H1 (cell line): ENCODE measurements at regions not wholly inside any gene's neighbourhood (a gene's known extent, or its start where the extent isn't known, plus 50 kb on each side); places are given as distances from the start of the nearest gene placed in this dataset.

Experiments used
- CTCF ChIA-PET: fragments of 300-600 bp; sonication (Branson Sonifier 250); formaldehyde crosslinking; loops from one replicate; lab custom pipeline; 2021; ENCODE audit not compliant: partially characterized antibody; lab: Charles Lee
- POLR2A ChIA-PET: fragments of 300-600 bp; sonication (Branson Sonifier 250); formaldehyde crosslinking; loops from one replicate; lab custom pipeline; 2021; ENCODE audit warnings: inconsistent platforms; ENCODE audit not compliant: partially characterized antibody; lab: Charles Lee
- DNase-seq, 2 experiments: peaks; one replicate each; pipeline versions ENCODE4 v3.0.0 to v3.0.0-alpha.2; 2010 to 2022; ENCODE audit warnings: low spot score in 2 of 2, low read depth in 1 of 2, mixed read lengths in 1 of 2
- FAIRE-seq: peaks from 2 replicates; lab custom pipeline; 2011; peaks lifted over from hg19 to GRCh38; lab: Jason Lieb, UNC
- H2AFZ ChIP-seq: 2 replicates; pipeline ENCODE4 v1.8.1; 2012; ENCODE audit warnings: low read length, inconsistent platforms
- H2AK5ac ChIP-seq: 2 replicates; pipeline ENCODE4 v1.6.1; 2013; ENCODE audit warnings: low read depth, low read length
- H2BK120ac ChIP-seq: replicated peaks from 2 replicates; pipeline ENCODE3; 2013; ENCODE audit warnings: low read depth, low read length, inconsistent platforms
- H2BK12ac ChIP-seq: 2 replicates; pipeline ENCODE4 v1.6.1; 2013; ENCODE audit warnings: low read depth, low read length
- H2BK15ac ChIP-seq: 2 replicates; pipeline ENCODE4 v1.6.1; 2013; ENCODE audit warnings: low read length
- H2BK20ac ChIP-seq: 2 replicates; pipeline ENCODE4 v1.6.1; 2013; ENCODE audit warnings: low read length
- H2BK5ac ChIP-seq: 2 replicates; pipeline ENCODE4 v1.6.1; 2013; ENCODE audit warnings: low read depth, low read length
- H3K14ac ChIP-seq: 2 replicates; pipeline ENCODE4 v1.6.1; 2013; ENCODE audit warnings: inconsistent platforms; ENCODE audit not compliant: insufficient read length
- H3K18ac ChIP-seq: 2 replicates; pipeline ENCODE4 v1.6.1; 2013; ENCODE audit warnings: low read length; ENCODE audit errors: extremely low read depth
- H3K23ac ChIP-seq: 2 replicates; pipeline ENCODE4 v1.6.1; 2013; ENCODE audit warnings: inconsistent platforms; ENCODE audit not compliant: insufficient read length
- H3K23me2 ChIP-seq: 2 replicates; pipeline ENCODE4 v1.6.1; 2013; ENCODE audit warnings: low read depth, low read length
- H3K27ac ChIP-seq: 2 replicates; pipeline ENCODE4 v1.6.1; 2011; ENCODE audit warnings: low read depth, low read length, inconsistent platforms
- H3K27me3 ChIP-seq, 4 experiments: replicated peaks in 1 of 4; 1 replicate in 1 of 4; 2 replicates in 3 of 4; pipeline versions ENCODE4 v1.6.1 to v1.8.1; 2011 to 2013; ENCODE audit warnings: low read length in 3 of 4, mild to moderate bottlenecking in 3 of 4, inconsistent platforms in 2 of 4, mixed read lengths in 2 of 4, moderate library complexity in 1 of 4; ENCODE audit not compliant: control insufficient read depth in 3 of 4, insufficient read depth in 3 of 4; ENCODE audit errors: extremely low read depth in 1 of 4
- H3K36me3 ChIP-seq, 4 experiments: 2 replicates each; pipeline versions ENCODE4 v1.6.1 to v1.8.1; 2011 to 2013; ENCODE audit warnings: mild to moderate bottlenecking in 4 of 4, low read length in 3 of 4, moderate library complexity in 2 of 4, control low read depth in 1 of 4, inconsistent platforms in 1 of 4; ENCODE audit not compliant: insufficient read depth in 4 of 4, control insufficient read depth in 2 of 4
- H3K4ac ChIP-seq: replicated peaks from 2 replicates; pipeline ENCODE3; 2013; ENCODE audit warnings: low read length, low read depth, mixed read lengths, inconsistent platforms; ENCODE audit not compliant: insufficient read length
- H3K4me1 ChIP-seq, 4 experiments: replicated peaks in 1 of 4; 1 replicate in 1 of 4; 2 replicates in 3 of 4; pipeline versions ENCODE4 v1.6.1 to v1.8.1; 2011 to 2013; ENCODE audit warnings: low read length in 3 of 4, inconsistent platforms in 2 of 4, mixed read lengths in 1 of 4; ENCODE audit not compliant: insufficient read depth in 4 of 4, control insufficient read depth in 3 of 4
- H3K4me2 ChIP-seq, 2 experiments: 2 replicates each; pipeline versions ENCODE4 v1.6.1 to v1.8.1; 2011 to 2013; ENCODE audit warnings: low read depth in 2 of 2, low read length in 2 of 2, control low read depth in 1 of 2, inconsistent platforms in 1 of 2, mild to moderate bottlenecking in 1 of 2; ENCODE audit not compliant: insufficient read depth in 1 of 2
- H3K4me3 ChIP-seq, 4 experiments: fragments of 200-600, 300-600 bp in 1 of 4; sonication (generic), shearing (Covaris generic), sonication (Bioruptor Twin) in 1 of 4; 2 replicates each; pipeline versions ENCODE4 v1.5.1 to v1.8.1; 2011 to 2016; ENCODE audit warnings: low read length in 4 of 4, low read depth in 3 of 4, control low read depth in 2 of 4, inconsistent platforms in 2 of 4, mild to moderate bottlenecking in 2 of 4, mixed read lengths in 1 of 4, moderate library complexity in 1 of 4; ENCODE audit not compliant: insufficient read depth in 2 of 4; ENCODE audit errors: extremely low read depth in 1 of 4
- H3K56ac ChIP-seq: replicated peaks from 2 replicates; pipeline ENCODE3; 2013; ENCODE audit warnings: low read depth, mild to moderate bottlenecking, mixed read lengths, low read length, inconsistent platforms; ENCODE audit not compliant: insufficient read length
- H3K79me1 ChIP-seq: 2 replicates; pipeline ENCODE4 v1.6.1; 2013; ENCODE audit warnings: low read depth, low read length, control low read depth
- H3K79me2 ChIP-seq, 2 experiments: 2 replicates each; pipeline versions ENCODE4 v1.6.1 to v1.8.1; 2012 to 2013; ENCODE audit warnings: low read length in 2 of 2, mild to moderate bottlenecking in 2 of 2, inconsistent platforms in 1 of 2; ENCODE audit not compliant: insufficient read depth in 2 of 2, control insufficient read depth in 1 of 2
- H3K9ac ChIP-seq, 4 experiments: replicated peaks in 1 of 4; 1 replicate in 1 of 4; 2 replicates in 3 of 4; pipeline versions ENCODE4 v1.6.1 to v1.8.1; 2011 to 2013; ENCODE audit warnings: low read depth in 3 of 4, low read length in 3 of 4, control low read depth in 2 of 4, mild to moderate bottlenecking in 2 of 4, moderate library complexity in 2 of 4, inconsistent platforms in 1 of 4; ENCODE audit errors: extremely low read depth in 1 of 4
- H3K9me3 ChIP-seq, 2 experiments: 2 replicates each; pipeline versions ENCODE4 v1.6.1 to v1.8.1; 2012 to 2013; ENCODE audit warnings: mild to moderate bottlenecking in 2 of 2, moderate library complexity in 2 of 2, control low read depth in 1 of 2, inconsistent platforms in 1 of 2, low read depth in 1 of 2, low read length in 1 of 2, mixed read lengths in 1 of 2; ENCODE audit not compliant: insufficient read depth in 2 of 2
- H4K20me1 ChIP-seq, 2 experiments: replicated peaks in 1 of 2; 2 replicates each; pipeline versions ENCODE3 to v1.8.1; 2011 to 2013; ENCODE audit warnings: inconsistent platforms in 2 of 2, low read length in 2 of 2, mild to moderate bottlenecking in 1 of 2; ENCODE audit not compliant: insufficient read depth in 2 of 2, control insufficient read depth in 1 of 2
- H4K5ac ChIP-seq: 2 replicates; pipeline ENCODE4 v1.6.1; 2013; ENCODE audit warnings: low read length, low read depth, mixed read lengths, inconsistent platforms; ENCODE audit not compliant: insufficient read length
- H4K8ac ChIP-seq: 2 replicates; pipeline ENCODE4 v1.8.0; 2013; ENCODE audit warnings: mild to moderate bottlenecking, moderate library complexity, low read length, inconsistent platforms; ENCODE audit not compliant: insufficient read depth; ENCODE audit errors: extremely low read depth
- H4K91ac ChIP-seq: replicated peaks from 2 replicates; pipeline ENCODE3; 2013; ENCODE audit warnings: low read length, mixed read lengths, inconsistent platforms; ENCODE audit not compliant: insufficient read length
- ASH2L ChIP-seq: fragments of 200-600, 300-600 bp; sonication (generic); IDR thresholded peaks from one replicate; pipeline ENCODE4 v1.7.1; 2017; ENCODE audit warnings: low read length
- CEBPB ChIP-seq: IDR thresholded peaks from 2 replicates; pipeline ENCODE4 v1.6.1; 2012; ENCODE audit warnings: low read depth, low read length
- E2F6 ChIP-seq: IDR thresholded peaks from 2 replicates; pipeline ENCODE4 v1.6.1; 2012; ENCODE audit warnings: inconsistent platforms
- RAD21 ChIP-seq, 2 experiments: IDR thresholded peaks in 1 of 2; conservative IDR thresholded peaks in 1 of 2; 2 replicates each; pipeline ENCODE4 v1.6.1; 2011; ENCODE audit warnings: low read depth in 2 of 2, low read length in 2 of 2, improper control_type of control experiment in 1 of 2, inconsistent platforms in 1 of 2, mild to moderate bottlenecking in 1 of 2, moderate library complexity in 1 of 2
- RFX5 ChIP-seq: IDR thresholded peaks from 2 replicates; pipeline ENCODE4 v1.6.1; 2011; ENCODE audit warnings: low read depth, low read length, improper control_type of control experiment, borderline replicate concordance
- RNF2 ChIP-seq: fragments of 200-900, 300-1000 bp; sonication (generic); IDR thresholded peaks from 2 replicates; pipeline ENCODE4 v1.7.1; 2016; ENCODE audit warnings: borderline replicate concordance, low read depth, mild to moderate bottlenecking, antibody characterized with exemption, low read length; ENCODE audit not compliant: poor library complexity, severe bottlenecking; ENCODE audit errors: missing control alignments
- SAP30 ChIP-seq: fragments of 300-600 bp; sonication (generic); IDR thresholded peaks from 2 replicates; pipeline ENCODE4 v1.7.1; 2012; ENCODE audit warnings: low read length, moderate library complexity, mild to moderate bottlenecking, inconsistent platforms; ENCODE audit not compliant: insufficient read depth, insufficient replicate concordance
- SP2 ChIP-seq: IDR thresholded peaks from 2 replicates; pipeline ENCODE4 v1.6.1; 2012; ENCODE audit warnings: mild to moderate bottlenecking, low read length, inconsistent platforms
- SRF ChIP-seq: IDR thresholded peaks from 2 replicates; pipeline ENCODE4 v1.6.1; 2011; ENCODE audit warnings: mild to moderate bottlenecking, low read depth, low read length, moderate library complexity
- WGBS, 2 experiments: shearing (Covaris generic) in 1 of 2; methylation state at CpG; one replicate each; pipeline versions ENCODE4 v1.1.6 to v1.1.7; 2013 to 2015; ENCODE audit warnings: low lambda C conversion rate in 2 of 2, mixed read lengths in 2 of 2, inconsistent platforms in 1 of 2, low coverage in 1 of 2, missing lambda C conversion rate in 1 of 2; ENCODE audit not compliant: insufficient replicate concordance in 2 of 2, insufficient coverage in 1 of 2, insufficient read length in 1 of 2; ENCODE audit errors: extremely low coverage in 1 of 2, missing lambda C conversion rate in 1 of 2; 5-methylcytosine and 5-hydroxymethylcytosine counted together

GRCh38 chr4:158411269-158411668 is 110.4 kb upstream of the RXFP1 start:
- Histone ChIP-seq H3K56ac (no peak overlapping the region), H3K9ac (no peak overlapping the region), H3K27ac (no peak overlapping the region), H4K8ac (no peak overlapping the region), H3K18ac (no peak overlapping the region)
- FAIRE-seq = no peak
- no peak for TF ChIP-seq SRF
- TF ChIP-seq CEBPB = no peak
- TF ChIP-seq ASH2L = no peak
- no peak for TF ChIP-seq E2F6
- no peak for TF ChIP-seq RAD21 (IDR thresholded peaks at IDR 0.05 in 1 of 2, conservative IDR thresholded peaks at IDR 0.05 in 1 of 2; ENCODE audit: low read depth in 2 of 2, low read length in 2 of 2)
- no peak for TF ChIP-seq SP2
- no peak for TF ChIP-seq SAP30
- no peak for TF ChIP-seq RFX5
- no peak for TF ChIP-seq RNF2
- TF ChIP-seq, all 59 proteins: peak for 0
- no peak for DNase-seq
- H2BK120ac ChIP-seq = no peak overlapping the region
- H2BK12ac ChIP-seq = no peak overlapping the region
- H3K4me3 ChIP-seq = no peak overlapping the region
- no peak overlapping the region for H2BK15ac ChIP-seq
- H2AK5ac ChIP-seq = no peak overlapping the region
- H3K4me1 ChIP-seq = no peaks in the 10 kb centered on the region; a peak in 1 of 7 replicates
- no peaks in the 10 kb centered on the region for H3K79me1 ChIP-seq
- no peak overlapping the region for H3K4me2 ChIP-seq
- no peak overlapping the region for H3K14ac ChIP-seq
- no peak overlapping the region for H3K4ac ChIP-seq
- H3K23me2 ChIP-seq = no peaks in the 10 kb centered on the region
- POLR2A ChIA-PET = no interaction called here
- CTCF ChIA-PET = interaction anchor here (1.1 to 3.0 kb wide), 7 partner anchors 8 to 215 kb away, joined by 3 to 22 read pairs (median 5); no protein-coding TSS in a partner anchor
- H2BK20ac ChIP-seq = no peak overlapping the region
- no peak overlapping the region for H2AFZ ChIP-seq
- 92% methylated on average over 2 of the region's 2 CpGs; no CpG with 5 or more reads in 1 of the 2 experiments for WGBS, 2 experiments
- H3K79me2 ChIP-seq = no peaks in the 10 kb centered on the region
- no peaks in the 10 kb centered on the region for H4K20me1 ChIP-seq
- no peak overlapping the region for H3K23ac ChIP-seq
- H3K27me3 ChIP-seq = no peaks in the 10 kb centered on the region
- no peak overlapping the region for H4K91ac ChIP-seq
- H3K36me3 ChIP-seq = no peaks in the 10 kb centered on the region
- H2BK5ac ChIP-seq = no peak overlapping the region
- H4K5ac ChIP-seq = no peak overlapping the region
- H3K9me3 ChIP-seq = no peaks in the 10 kb centered on the region; a peak in 1 of 4 replicates
